IMR-90 (cell line): ENCODE measurements at regions not wholly inside any gene's neighbourhood (a gene's known extent, or its start where the extent isn't known, plus 50 kb on each side); places are given as distances from the start of the nearest gene placed in this dataset.

Source experiments
- ATAC-seq: fragments of 200-7000 bp; cut with Tn5 transposase; 2 replicates; pipeline ENCODE4 v1.9.1; 2020; ENCODE audit warnings: low read depth, mild to moderate bottlenecking, moderate library complexity
- BruUV-seq: library from RNA; stranded (reverse); fragments of 400-500 nt; replicated peaks from 2 replicates; lab custom pipeline; 2021; lab: Mats Ljungman, UMichigan
- CTCF ChIA-PET: fragments of 300-600 bp; formaldehyde crosslinking; extraction: SDS; loops from one replicate; lab custom pipeline; 2021; ENCODE audit warnings: antibody characterized with exemption; lab: Yijun Ruan, JAX
- POLR2A ChIA-PET: fragments of 300-600 bp; sonication (Branson Sonifier 250); formaldehyde crosslinking; loops from one replicate; lab custom pipeline; 2022; ENCODE audit warnings: antibody characterized with exemption; ENCODE audit not compliant: unreplicated experiment; lab: Charles Lee
- DNase-seq: peaks from one replicate; pipeline ENCODE4 v3.0.0; 2013
- H2AFZ ChIP-seq: replicated peaks from 2 replicates; pipeline ENCODE3; 2013; ENCODE audit warnings: low read length, mild to moderate bottlenecking; ENCODE audit not compliant: poor library complexity
- H2AK5ac ChIP-seq: 2 replicates; pipeline ENCODE4 v1.6.1; 2013; ENCODE audit warnings: low read depth, low read length, inconsistent platforms
- H2AK9ac ChIP-seq: replicated peaks from 2 replicates; pipeline ENCODE3; 2013; ENCODE audit warnings: mild to moderate bottlenecking, low read depth, low read length, moderate library complexity; ENCODE audit not compliant: poor library complexity
- H2BK120ac ChIP-seq: 2 replicates; pipeline ENCODE4 v1.6.1; 2013; ENCODE audit warnings: low read depth, low read length, inconsistent platforms
- H2BK15ac ChIP-seq: 3 replicates; pipeline ENCODE4 v1.6.1; 2013; ENCODE audit warnings: low read depth, low read length, inconsistent platforms
- H2BK20ac ChIP-seq: 2 replicates; pipeline ENCODE4 v1.6.1; 2013; ENCODE audit warnings: low read depth, mild to moderate bottlenecking, inconsistent platforms, low read length, moderate library complexity
- H2BK5ac ChIP-seq: 2 replicates; pipeline ENCODE4 v1.6.1; 2013; ENCODE audit warnings: mild to moderate bottlenecking, low read depth, low read length, inconsistent platforms; ENCODE audit not compliant: poor library complexity, severe bottlenecking
- H3K14ac ChIP-seq: replicated peaks from 2 replicates; pipeline ENCODE4 v1.6.1; 2013; ENCODE audit warnings: low read depth, low read length, inconsistent platforms
- H3K18ac ChIP-seq: 2 replicates; pipeline ENCODE4 v1.6.1; 2013; ENCODE audit warnings: low read depth, low read length, control low read depth
- H3K23ac ChIP-seq: 2 replicates; pipeline ENCODE4 v1.6.1; 2013; ENCODE audit warnings: low read depth, low read length, inconsistent platforms
- H3K27ac ChIP-seq: 2 replicates; pipeline ENCODE4 v1.5.1; 2013; ENCODE audit warnings: mild to moderate bottlenecking, control low read depth, low read length; ENCODE audit not compliant: insufficient read depth
- H3K27me3 ChIP-seq: 2 replicates; pipeline ENCODE4 v1.6.1; 2013; ENCODE audit warnings: low read length; ENCODE audit not compliant: control insufficient read depth, insufficient read depth
- H3K36me3 ChIP-seq: 2 replicates; pipeline ENCODE4 v1.6.1; 2013; ENCODE audit warnings: low read length, mixed read lengths; ENCODE audit not compliant: control insufficient read depth, insufficient read depth
- H3K4ac ChIP-seq: 2 replicates; pipeline ENCODE4 v1.6.1; 2013; ENCODE audit warnings: low read depth, low read length, inconsistent platforms
- H3K4me1 ChIP-seq: 2 replicates; pipeline ENCODE4 v1.6.1; 2013; ENCODE audit warnings: low read length, mixed read lengths; ENCODE audit not compliant: control insufficient read depth, insufficient read depth
- H3K4me2 ChIP-seq: 2 replicates; pipeline ENCODE4 v1.6.1; 2013; ENCODE audit warnings: low read depth, mild to moderate bottlenecking, control low read depth, low read length, moderate library complexity
- H3K4me3 ChIP-seq: 2 replicates; pipeline ENCODE4 v1.5.1; 2013; ENCODE audit warnings: low read depth, mild to moderate bottlenecking, control low read depth, low read length, moderate library complexity; ENCODE audit not compliant: insufficient read depth
- H3K56ac ChIP-seq: 2 replicates; pipeline ENCODE4 v1.6.1; 2013; ENCODE audit warnings: low read length, inconsistent platforms; ENCODE audit not compliant: insufficient read depth; ENCODE audit errors: extremely low read depth
- H3K79me1 ChIP-seq, 2 experiments: 2 replicates each; pipeline ENCODE4 v1.6.1; 2013; ENCODE audit warnings: low read length in 2 of 2, inconsistent platforms in 1 of 2, low read depth in 1 of 2
- H3K9ac ChIP-seq: 2 replicates; pipeline ENCODE4 v1.6.1; 2013; ENCODE audit warnings: low read depth, low read length, control low read depth
- H3K9me1 ChIP-seq: 2 replicates; pipeline ENCODE4 v1.6.1; 2013; ENCODE audit warnings: low read length, inconsistent platforms; ENCODE audit not compliant: insufficient read depth
- H3K9me3 ChIP-seq: 2 replicates; pipeline ENCODE4 v1.6.1; 2013; ENCODE audit warnings: low read length; ENCODE audit not compliant: control insufficient read depth, insufficient read depth
- H4K20me1 ChIP-seq: 2 replicates; pipeline ENCODE4 v1.6.1; 2013; ENCODE audit warnings: low read length, inconsistent platforms; ENCODE audit not compliant: insufficient read depth
- H4K5ac ChIP-seq: 2 replicates; pipeline ENCODE4 v1.6.1; 2013; ENCODE audit warnings: mild to moderate bottlenecking, low read depth, low read length, control low read depth
- H4K8ac ChIP-seq, 2 experiments: 2 replicates each; pipeline ENCODE4 v1.6.1; 2013; ENCODE audit warnings: low read depth in 2 of 2, low read length in 2 of 2, control low read depth in 1 of 2, inconsistent platforms in 1 of 2
- H4K91ac ChIP-seq: 2 replicates; pipeline ENCODE4 v1.6.1; 2013; ENCODE audit warnings: low read depth, low read length, inconsistent platforms; ENCODE audit not compliant: insufficient read depth
- CTCF ChIP-seq: conservative IDR thresholded peaks from 2 replicates; pipeline ENCODE4 v1.5.1; 2012; ENCODE audit warnings: mild to moderate bottlenecking, low read depth, low read length, improper control_type of control experiment
- ELK1 ChIP-seq: fragments of 150-350 bp; IDR thresholded peaks from 2 replicates; pipeline ENCODE4 v1.6.1; 2016; ENCODE audit warnings: low read depth, mild to moderate bottlenecking, low read length, moderate library complexity, borderline replicate concordance
- POLR2A ChIP-seq: IDR thresholded peaks from 2 replicates; pipeline ENCODE4 v1.6.1; 2012; ENCODE audit warnings: mild to moderate bottlenecking, low read depth, low read length
- RAD21 ChIP-seq: IDR thresholded peaks from 2 replicates; pipeline ENCODE4 v1.6.1; 2012; ENCODE audit warnings: low read length, improper control_type of control experiment
- RFX5 ChIP-seq: IDR thresholded peaks from 2 replicates; pipeline ENCODE4 v1.8.0; 2012; ENCODE audit warnings: low read depth, mild to moderate bottlenecking, low read length, moderate library complexity
- SMC3 ChIP-seq: fragments of 150-350 bp; IDR thresholded peaks from 2 replicates; pipeline ENCODE4 v1.6.1; 2016; ENCODE audit warnings: low read depth, mild to moderate bottlenecking, antibody characterized with exemption, low read length, moderate library complexity
- USF2 ChIP-seq: fragments of 150-350 bp; IDR thresholded peaks from 2 replicates; pipeline ENCODE4 v1.6.1; 2017; ENCODE audit warnings: mild to moderate bottlenecking, antibody characterized with exemption, low read length, low read depth
- WGBS, 2 experiments: methylation state at CpG; one replicate each; pipeline versions ENCODE4 v1.1.5 to v1.1.7; 2013; ENCODE audit warnings: missing lambda C conversion rate in 2 of 2; ENCODE audit not compliant: insufficient read length in 1 of 2; ENCODE audit errors: extremely low coverage in 2 of 2; 5-methylcytosine and 5-hydroxymethylcytosine counted together
- dilution Hi-C: fragments of 300-500 bp; cut with HindIII; formaldehyde crosslinking; loops from one replicate; pipeline ENCODE4 v1.14.3; 2018; ENCODE audit warnings: low sequenced_read_pairs; ENCODE audit not compliant: unreplicated experiment
- in situ Hi-C: fragments of 300-500 bp; cut with MboI; formaldehyde crosslinking; loops from 3 replicates; pipeline ENCODE4 v1.14.3; 2019; ENCODE audit warnings: low sequenced_read_pairs, inconsistent platforms, mixed read lengths
- intact Hi-C: fragments of 100-400 bp; cut with micrococcal nuclease; formaldehyde crosslinking; loops from 2 replicates; pipeline ENCODE4 v1.10.0; 2022

- Histone ChIP-seq H2AFZ (no peak overlapping the region), H2AK5ac (peak overlapping the region; percentile 71), H3K9me1 (no peaks in the 10 kb centered on the region), H3K4me1 (peaks cover 8% of the 10 kb centered on the region; the same call in 1 of the 2 replicates), H4K91ac (peak overlapping the region; percentile 89), H3K27ac (peak overlapping the region; percentile 82), H3K56ac (peak overlapping the region; percentile 29; the same call in 1 of the 2 replicates), H2BK20ac (peak overlapping the region; percentile 99), H3K4ac (peak overlapping the region; percentile 91), H2BK5ac (peak overlapping the region; percentile 93), H3K27me3 (no peaks in the 10 kb centered on the region), H3K4me2 (no peak overlapping the region), H3K9ac (no peak overlapping the region), H3K36me3 (no peaks in the 10 kb centered on the region), H4K8ac (peak overlapping the region; percentile 71 to 96), H2AK9ac (no peak overlapping the region), H2BK15ac (peak overlapping the region; percentile 91), H3K18ac (peak overlapping the region; percentile 96), H4K20me1 (no peaks in the 10 kb centered on the region), H3K23ac (peak overlapping the region; percentile 95), H4K5ac (peak overlapping the region; percentile 80), H3K79me1 (no peaks in the 10 kb centered on the region), H3K4me3 (no peak overlapping the region), H3K14ac (peak overlapping the region; percentile 95), H3K9me3 (no peaks in the 10 kb centered on the region), H2BK120ac (peak overlapping the region; percentile 97)
- dilution Hi-C loops (no loop called here), in situ Hi-C loops (no loop called here), intact Hi-C loops (no loop called here)
- TF ChIP-seq POLR2A (no peak), RAD21 (no peak), ELK1 (no peak), CTCF (no peak), SMC3 (no peak), RFX5 (no peak), USF2 (no peak)
- BruUV-seq = no TSS peak
- DNase-seq (peak; percentile 34), ATAC-seq (peak; percentile 48)
- WGBS, 2 experiments = no CpG with 5 or more reads among the region's 1 CpG
- CTCF ChIA-PET = interaction anchor here (0.7 kb wide), 1 partner anchor 40 kb away, joined by 6 read pairs; no protein-coding TSS in a partner anchor
- POLR2A ChIA-PET = no interaction called here
Measured at GRCh38 chr7:81623251-81623855, 146.5 kb downstream of the HGF start.
